Common myeloid progenitor, CD34-positive (primary cell): ENCODE measurements at regions not wholly inside any gene's neighbourhood (a gene's known extent, or its start where the extent isn't known, plus 50 kb on each side); places are given as distances from the start of the nearest gene placed in this dataset.
A peak's percentile ranks its signal among the peaks of the same experiment; 100 is the strongest.

ENCODE experiments used
- CTCF ChIA-PET: fragments of 350-600 bp; sonication (Branson Sonifier 250); formaldehyde crosslinking; loops from one replicate; lab custom pipeline; 2021; ENCODE audit warnings: antibody characterized with exemption; lab: Charles Lee
- POLR2A ChIA-PET: fragments of 350-600 bp; sonication (Branson Sonifier 250); formaldehyde crosslinking; loops from one replicate; lab custom pipeline; 2021; ENCODE audit warnings: antibody characterized with exemption; lab: Charles Lee
- DNase-seq, 3 donors: peaks; one replicate each; pipeline versions ENCODE4 v3.0.0 to v3.0.0-alpha.2; 2013
- H3K27ac ChIP-seq, 2 experiments: 1 replicate in 1 of 2; 2 replicates in 1 of 2; pipeline ENCODE4 v1.7.0; 2013; ENCODE audit warnings: inconsistent platforms in 2 of 2, low read length in 2 of 2, mild to moderate bottlenecking in 2 of 2, low read depth in 1 of 2, moderate library complexity in 1 of 2; ENCODE audit not compliant: severe bottlenecking in 2 of 2, insufficient read depth in 1 of 2, poor library complexity in 1 of 2
- H3K27me3 ChIP-seq, 5 experiments: replicated peaks in 2 of 5; 1 replicate in 3 of 5; 2 replicates in 2 of 5; pipeline versions ENCODE4 v1.6.1 to v1.7.0; 2013; ENCODE audit warnings: low read length in 4 of 5, mild to moderate bottlenecking in 2 of 5, moderate library complexity in 2 of 5, inconsistent platforms in 1 of 5; ENCODE audit not compliant: insufficient read depth in 5 of 5, control insufficient read depth in 4 of 5
- H3K36me3 ChIP-seq, 4 experiments: 1 replicate in 2 of 4; 2 replicates in 2 of 4; pipeline versions ENCODE4 v1.6.1 to v1.7.0; 2013; ENCODE audit warnings: low read length in 3 of 4, control low read depth in 1 of 4, mild to moderate bottlenecking in 1 of 4; ENCODE audit not compliant: control insufficient read depth in 4 of 4, insufficient read depth in 4 of 4
- H3K4me1 ChIP-seq, 4 experiments: 1 replicate in 3 of 4; 2 replicates in 1 of 4; pipeline versions ENCODE4 v1.6.1 to v1.7.1; 2013; ENCODE audit warnings: low read length in 3 of 4, mild to moderate bottlenecking in 3 of 4, control low read depth in 1 of 4, inconsistent platforms in 1 of 4, moderate library complexity in 1 of 4; ENCODE audit not compliant: control insufficient read depth in 4 of 4, insufficient read depth in 4 of 4; ENCODE audit errors: control extremely low read depth in 1 of 4
- H3K4me3 ChIP-seq, 7 experiments: 1 replicate in 4 of 7; 2 replicates in 3 of 7; pipeline versions ENCODE4 v1.5.1 to v1.7.0; 2013; ENCODE audit warnings: mild to moderate bottlenecking in 7 of 7, low read length in 6 of 7, moderate library complexity in 6 of 7, inconsistent platforms in 2 of 7, low read depth in 2 of 7, control low read depth in 1 of 7; ENCODE audit not compliant: insufficient read depth in 4 of 7, control insufficient read depth in 1 of 7; ENCODE audit errors: extremely low read depth in 1 of 7
- H3K9me3 ChIP-seq, 5 experiments: 1 replicate in 4 of 5; 2 replicates in 1 of 5; pipeline versions ENCODE4 v1.6.1 to v1.7.1; 2013; ENCODE audit warnings: low read length in 4 of 5, mild to moderate bottlenecking in 2 of 5, inconsistent platforms in 1 of 5, low read depth in 1 of 5, moderate library complexity in 1 of 5; ENCODE audit not compliant: control insufficient read depth in 4 of 5, insufficient read depth in 2 of 5; ENCODE audit errors: control extremely low read depth in 1 of 5
- WGBS: methylation state at CpG from one replicate; pipeline ENCODE4 v1.1.5; 2013; ENCODE audit not compliant: insufficient coverage; 5-methylcytosine and 5-hydroxymethylcytosine counted together

- DNase-seq = no peak
- H3K4me3 ChIP-seq = no peak overlapping the region
- POLR2A ChIA-PET = no interaction called here
- no peak overlapping the region for H3K27ac ChIP-seq
- H3K9me3 ChIP-seq = no peaks in the 10 kb centered on the region
- peaks cover 0 to 19% (median 3%) of the 10 kb centered on the region in 5 experiments for H3K27me3 ChIP-seq
- WGBS = 33% methylated on average over 1 of the region's 4 CpGs
- no peaks in the 10 kb centered on the region for H3K36me3 ChIP-seq
- CTCF ChIA-PET = no interaction called here
- peaks cover 0 to 37% (median 30%) of the 10 kb centered on the region in 4 experiments for H3K4me1 ChIP-seq
These were observed 135.2 kb upstream of the HES1 start for GRCh38 chr3:194000712-194001111.

GRCh38 chr3:194001728-194002459 lies 134.1 kb upstream of the HES1 start:
- Histone ChIP-seq H3K27me3 (peaks cover 0 to 12% (median under 1%) of the 10 kb centered on the region in 5 experiments), H3K9me3 (no peaks in the 10 kb centered on the region), H3K27ac (no peak overlapping the region), H3K4me1 (peaks cover 0 to 37% (median 30%) of the 10 kb centered on the region in 4 experiments), H3K36me3 (no peaks in the 10 kb centered on the region), H3K4me3 (no peak overlapping the region)
- DNase-seq = no peak
- ChIA-PET CTCF (interaction anchor here (2.0 kb wide), 1 partner anchor 30 kb away, joined by 5 read pairs; no protein-coding TSS in a partner anchor), POLR2A (interaction anchor here (0.6 to 1.2 kb wide), 2 partner anchors 17 to 216 kb away, joined by 3 read pairs; no protein-coding TSS in a partner anchor)
- WGBS = 85% methylated on average over 19 of the region's 20 CpGs

- POLR2A ChIA-PET = interaction anchor here (0.5 to 1.2 kb wide), 9 partner anchors 65 to 303 kb away, joined by 3 to 6 read pairs (median 3); no protein-coding TSS in a partner anchor
- 6% methylated on average over 49 of the region's 58 CpGs for WGBS
- no peaks in the 10 kb centered on the region for H3K9me3 ChIP-seq
- CTCF ChIA-PET = interaction anchor here (0.7 to 2.1 kb wide), 9 partner anchors 10 to 215 kb away, joined by 3 to 6 read pairs (median 4); no protein-coding TSS in a partner anchor
- H3K27ac ChIP-seq = peak overlapping the region in 1 of 2 experiments; percentile 52
- peak overlapping the region in 6 of 7 experiments; percentile 17 to 66 (median 58) for H3K4me3 ChIP-seq
- peaks cover 0 to 5% (median 0%) of the 10 kb centered on the region in 5 experiments for H3K27me3 ChIP-seq
- H3K36me3 ChIP-seq = no peaks in the 10 kb centered on the region
- peaks cover 0 to 30% (median 22%) of the 10 kb centered on the region in 4 experiments for H3K4me1 ChIP-seq
- DNase-seq = peak; percentile 78 to 90 (median 84)
These were observed 132.6 kb upstream of the HES1 start for GRCh38 chr3:194003114-194004057.

GRCh38 chr3:194005930-194006501 lies 129.9 kb upstream of the HES1 start:
- CTCF ChIA-PET = interaction anchor here (1.1 to 1.5 kb wide), 4 partner anchors 14 to 49 kb away, joined by 3 to 6 read pairs (median 4); no protein-coding TSS in a partner anchor
- DNase-seq = no peak
- POLR2A ChIA-PET = interaction anchor here (0.6 kb wide), 1 partner anchor 160 kb away, joined by 3 read pairs; no protein-coding TSS in a partner anchor
- H3K9me3 ChIP-seq = no peaks in the 10 kb centered on the region
- no peaks in the 10 kb centered on the region for H3K36me3 ChIP-seq
- WGBS = 88% methylated on average over 2 of the region's 4 CpGs
- peaks cover 0 to 30% (median 20%) of the 10 kb centered on the region in 4 experiments for H3K4me1 ChIP-seq
- no peak overlapping the region for H3K27ac ChIP-seq
- no peak overlapping the region for H3K4me3 ChIP-seq
- peaks cover 0 to 7% (median 0%) of the 10 kb centered on the region in 5 experiments for H3K27me3 ChIP-seq

GRCh38 chr3:194007592-194008337 lies 128.2 kb upstream of the HES1 start:
- Histone ChIP-seq H3K27me3 (peaks cover 0 to 3% (median 0%) of the 10 kb centered on the region in 5 experiments), H3K27ac (no peak overlapping the region), H3K36me3 (no peaks in the 10 kb centered on the region), H3K4me3 (no peak overlapping the region), H3K9me3 (no peaks in the 10 kb centered on the region), H3K4me1 (peaks cover 0 to 27% (median 16%) of the 10 kb centered on the region in 4 experiments)
- CTCF ChIA-PET = interaction anchor here (1.3 to 1.8 kb wide), 3 partner anchors 9 to 227 kb away, joined by 3 to 8 read pairs (median 4); no protein-coding TSS in a partner anchor
- POLR2A ChIA-PET = no interaction called here
- WGBS = 85% methylated on average over 9 of the region's 13 CpGs
- DNase-seq = peak in 2 of 3 donors; percentile 22 to 52

GRCh38 chr3:194009019-194009418 lies 126.9 kb upstream of the HES1 start:
- ChIA-PET CTCF (interaction anchor here (1.4 to 1.8 kb wide), 2 partner anchors 11 to 228 kb away, joined by 4 to 8 read pairs; no protein-coding TSS in a partner anchor), POLR2A (interaction anchor here (0.6 kb wide), 1 partner anchor 342 kb away, joined by 8 read pairs; no protein-coding TSS in a partner anchor)
- Histone ChIP-seq H3K4me1 (peaks cover 0 to 14% (median 4%) of the 10 kb centered on the region in 4 experiments), H3K36me3 (no peaks in the 10 kb centered on the region), H3K4me3 (no peak overlapping the region), H3K27me3 (peaks cover 0 to 3% (median 0%) of the 10 kb centered on the region in 5 experiments), H3K9me3 (no peaks in the 10 kb centered on the region), H3K27ac (no peak overlapping the region)
- DNase-seq = no peak
- WGBS = 86% methylated on average over 4 of the region's 5 CpGs
